ENCODE measurements at regions not wholly inside any gene's neighbourhood (a gene's known extent, or its start where the extent isn't known, plus 50 kb on each side); places are given as distances from the start of the nearest gene placed in this dataset.

DNA sequence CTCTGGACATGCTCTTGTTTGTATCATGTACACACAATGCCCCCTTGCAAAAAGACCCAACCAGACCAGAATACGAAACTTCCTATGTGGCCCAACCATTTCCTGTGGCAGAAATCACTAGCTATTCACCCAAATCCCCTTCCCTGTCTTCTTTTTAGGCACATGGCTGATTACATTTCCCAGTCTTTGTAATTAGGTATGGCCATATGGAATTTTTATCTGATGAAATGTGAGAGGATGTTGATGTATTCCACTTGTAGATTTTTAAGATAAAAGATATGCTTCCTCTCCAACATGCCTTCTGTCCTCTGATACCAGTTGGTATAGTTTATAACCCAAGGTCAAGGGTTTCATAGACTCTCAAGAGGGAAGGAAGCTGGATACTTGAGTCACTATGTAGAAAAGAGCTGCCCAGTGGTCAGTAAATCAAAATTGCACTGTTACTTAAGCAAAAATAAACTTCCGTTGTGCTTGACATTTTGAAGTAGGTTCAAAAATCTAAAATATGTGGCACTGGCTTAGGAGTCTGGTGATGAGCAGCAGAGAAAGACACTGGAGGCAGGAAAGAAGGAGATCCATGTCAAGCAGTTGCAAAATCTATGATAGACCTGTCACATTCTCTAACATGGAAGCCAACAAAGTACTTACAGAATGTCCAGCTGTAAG, 297.4 kb downstream of the SMAD2 start (continued):
- TF ChIP-seq JUNB (IDR thresholded peaks at IDR 0.05; ENCODE audit: unreplicated experiment) (no peak), ZNF114 (CRISPR knock-in tag; IDR thresholded peaks at IDR 0.05) (no peak), NANOG (IDR thresholded peaks at IDR 0.05; ENCODE audit: borderline replicate concordance) (no peak)

DNA sequence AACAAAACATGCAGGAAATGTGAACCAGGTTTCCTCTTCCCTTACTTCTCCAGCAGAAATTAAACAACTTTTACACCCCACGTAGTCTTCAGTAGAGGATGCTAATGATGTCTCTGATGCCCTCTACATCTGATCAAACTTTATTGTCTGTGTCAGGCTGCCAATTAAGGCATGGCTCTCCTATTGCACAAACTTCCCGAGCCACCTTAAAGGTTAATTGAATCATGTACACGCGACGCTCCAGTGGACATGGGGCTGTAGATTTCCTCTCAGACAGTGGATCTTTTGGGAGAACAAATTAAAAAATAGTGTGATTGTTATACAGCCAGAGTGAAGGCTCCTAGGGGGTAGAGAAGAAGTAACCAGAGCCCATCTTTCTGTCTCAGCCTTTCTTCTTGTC, 301.6 kb downstream of the SMAD2 start:
- Mint-ChIP-seq H3K27me3 (ENCODE audit: insufficient read depth, low read depth, poor library complexity) (no peaks in the 10 kb centered on the region), H3K27ac (no peak overlapping the region), H3K4me3 (no peak overlapping the region), H3K9me3 (no peaks in the 10 kb centered on the region), H3K36me3 (ENCODE audit: low read depth) (no peaks in the 10 kb centered on the region), H3K4me1 (no peaks in the 10 kb centered on the region)
- no peak for ATAC-seq
- no peaks in the 10 kb centered on the region for H3K27me3 ChIP-seq (ENCODE audit: insufficient read depth)
- H3K36me3 ChIP-seq (ENCODE audit: insufficient read depth), result no peaks in the 10 kb centered on the region
- no peaks in the 10 kb centered on the region for H3K4me1 ChIP-seq (ENCODE audit: insufficient read depth)
- no peak overlapping the region for H3K4me3 ChIP-seq
- H3K9me2 ChIP-seq (ENCODE audit: insufficient read depth), result no peaks in the 10 kb centered on the region
- no peak overlapping the region for H2AFZ ChIP-seq
- no peak for DNase-seq (ENCODE audit: low spot score)
- H3K4me2 ChIP-seq, result no peak overlapping the region
- TF ChIP-seq JUNB (IDR thresholded peaks at IDR 0.05; ENCODE audit: unreplicated experiment) (no peak), CREB1 (CRISPR knock-in tag; IDR thresholded peaks at IDR 0.05; ENCODE audit: low read depth) (no peak)
- TF ChIP-seq, protein P1, sequence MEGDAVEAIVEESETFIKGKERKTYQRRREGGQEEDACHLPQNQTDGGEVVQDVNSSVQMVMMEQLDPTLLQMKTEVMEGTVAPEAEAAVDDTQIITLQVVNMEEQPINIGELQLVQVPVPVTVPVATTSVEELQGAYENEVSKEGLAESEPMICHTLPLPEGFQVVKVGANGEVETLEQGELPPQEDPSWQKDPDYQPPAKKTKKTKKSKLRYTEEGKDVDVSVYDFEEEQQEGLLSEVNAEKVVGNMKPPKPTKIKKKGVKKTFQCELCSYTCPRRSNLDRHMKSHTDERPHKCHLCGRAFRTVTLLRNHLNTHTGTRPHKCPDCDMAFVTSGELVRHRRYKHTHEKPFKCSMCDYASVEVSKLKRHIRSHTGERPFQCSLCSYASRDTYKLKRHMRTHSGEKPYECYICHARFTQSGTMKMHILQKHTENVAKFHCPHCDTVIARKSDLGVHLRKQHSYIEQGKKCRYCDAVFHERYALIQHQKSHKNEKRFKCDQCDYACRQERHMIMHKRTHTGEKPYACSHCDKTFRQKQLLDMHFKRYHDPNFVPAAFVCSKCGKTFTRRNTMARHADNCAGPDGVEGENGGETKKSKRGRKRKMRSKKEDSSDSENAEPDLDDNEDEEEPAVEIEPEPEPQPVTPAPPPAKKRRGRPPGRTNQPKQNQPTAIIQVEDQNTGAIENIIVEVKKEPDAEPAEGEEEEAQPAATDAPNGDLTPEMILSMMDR (conservative IDR thresholded peaks at IDR 0.05; ENCODE audit: low read depth in 2 of 2), result no peak
- no peaks in the 10 kb centered on the region for H3K79me2 ChIP-seq (replicated peaks; ENCODE audit: insufficient read depth)
- H3F3A ChIP-seq (replicated peaks; ENCODE audit: low read depth), result no peaks in the 10 kb centered on the region
- H4K20me1 ChIP-seq (replicated peaks; ENCODE audit: insufficient read depth), result no peaks in the 10 kb centered on the region
- H3K27ac ChIP-seq (ENCODE audit: low read depth), result no peak overlapping the region

DNA sequence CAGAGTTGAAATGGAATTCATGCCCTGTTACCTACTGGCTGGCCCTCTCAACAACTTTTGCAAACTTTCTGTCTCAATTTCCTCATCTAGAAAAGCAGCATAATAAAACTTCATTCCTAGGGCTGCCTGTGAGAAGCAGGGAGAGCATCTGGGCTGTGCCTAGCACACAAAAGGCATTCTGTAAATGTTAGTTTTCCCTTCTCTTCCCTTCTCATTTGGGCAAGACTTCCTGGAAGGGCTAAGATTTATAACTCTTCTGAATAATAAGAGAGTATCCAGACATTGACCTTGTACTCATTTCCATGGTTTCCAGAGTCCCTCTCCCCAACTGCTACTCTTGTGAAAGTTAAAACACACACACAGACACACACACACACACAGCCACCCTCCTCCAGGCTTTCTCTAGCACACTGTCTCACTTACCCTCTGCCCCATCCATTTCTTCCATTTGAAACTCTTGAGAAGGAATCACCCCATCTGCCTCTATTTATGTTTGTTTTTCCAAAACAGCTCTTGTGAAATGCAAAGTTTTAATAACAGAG, 302.1 kb downstream of the SMAD2 start:
- H3K4me1 ChIP-seq (ENCODE audit: insufficient read depth), result no peaks in the 10 kb centered on the region
- no peak for ATAC-seq
- Mint-ChIP-seq H3K9me3 (no peaks in the 10 kb centered on the region), H3K36me3 (ENCODE audit: low read depth) (no peaks in the 10 kb centered on the region), H3K4me3 (no peak overlapping the region), H3K27me3 (ENCODE audit: insufficient read depth, low read depth, poor library complexity) (no peaks in the 10 kb centered on the region), H3K4me1 (no peaks in the 10 kb centered on the region), H3K27ac (no peak overlapping the region)
- H3F3A ChIP-seq (replicated peaks; ENCODE audit: low read depth), result no peaks in the 10 kb centered on the region
- TF ChIP-seq JUNB (IDR thresholded peaks at IDR 0.05; ENCODE audit: unreplicated experiment) (no peak), ZNF114 (CRISPR knock-in tag; IDR thresholded peaks at IDR 0.05) (no peak)
- TF ChIP-seq, protein P2, sequence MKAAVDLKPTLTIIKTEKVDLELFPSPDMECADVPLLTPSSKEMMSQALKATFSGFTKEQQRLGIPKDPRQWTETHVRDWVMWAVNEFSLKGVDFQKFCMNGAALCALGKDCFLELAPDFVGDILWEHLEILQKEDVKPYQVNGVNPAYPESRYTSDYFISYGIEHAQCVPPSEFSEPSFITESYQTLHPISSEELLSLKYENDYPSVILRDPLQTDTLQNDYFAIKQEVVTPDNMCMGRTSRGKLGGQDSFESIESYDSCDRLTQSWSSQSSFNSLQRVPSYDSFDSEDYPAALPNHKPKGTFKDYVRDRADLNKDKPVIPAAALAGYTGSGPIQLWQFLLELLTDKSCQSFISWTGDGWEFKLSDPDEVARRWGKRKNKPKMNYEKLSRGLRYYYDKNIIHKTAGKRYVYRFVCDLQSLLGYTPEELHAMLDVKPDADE (IDR thresholded peaks at IDR 0.05), result no peak
- H3K27me3 ChIP-seq (ENCODE audit: insufficient read depth), result no peaks in the 10 kb centered on the region
- DNase-seq (ENCODE audit: low spot score), result no peak
- H3K4me3 ChIP-seq, result no peak overlapping the region
- no peaks in the 10 kb centered on the region for H3K79me2 ChIP-seq (replicated peaks; ENCODE audit: insufficient read depth)
- H3K27ac ChIP-seq (ENCODE audit: low read depth), result no peak overlapping the region
- no peak overlapping the region for H2AFZ ChIP-seq
- no peaks in the 10 kb centered on the region for H3K9me2 ChIP-seq (ENCODE audit: insufficient read depth)
- H3K4me2 ChIP-seq, result no peak overlapping the region
- H4K20me1 ChIP-seq (replicated peaks; ENCODE audit: insufficient read depth), result no peaks in the 10 kb centered on the region
- H3K36me3 ChIP-seq (ENCODE audit: insufficient read depth), result no peaks in the 10 kb centered on the region
